ENCODE measurements at regions not wholly inside any gene's neighbourhood (a gene's known extent, or its start where the extent isn't known, plus 50 kb on each side); places are given as distances from the start of the nearest gene placed in this dataset.

DNA sequence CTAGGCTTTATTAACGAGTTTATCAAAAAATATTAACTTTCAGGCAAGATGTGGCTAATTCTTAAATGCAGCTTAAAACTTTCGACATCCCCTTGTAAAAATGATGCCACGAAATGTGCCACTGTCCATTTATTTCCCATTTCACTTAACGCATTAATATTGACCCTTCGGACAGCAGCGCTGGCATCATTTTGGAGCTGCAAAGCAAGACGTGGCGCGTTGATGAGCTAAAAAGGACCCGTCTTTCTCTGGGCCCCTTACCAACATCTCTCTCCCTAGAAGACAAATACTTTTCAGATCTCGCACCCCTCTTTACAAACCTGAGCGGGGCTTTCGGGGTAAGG, 367.9 kb downstream of the MTX2 start:
- no peaks in the 10 kb centered on the region for H3K4me1 ChIP-seq (ENCODE audit: control insufficient read depth in 1 of 2, insufficient read depth in 2 of 2, low read length in 2 of 2)
- no peak overlapping the region for H3K9ac ChIP-seq (ENCODE audit: low read depth in 1 of 2, low read length in 2 of 2)
- H3K27ac ChIP-seq (ENCODE audit: low read depth, low read length), result no peak overlapping the region
- no peaks in the 10 kb centered on the region for H3K9me3 ChIP-seq (ENCODE audit: control insufficient read depth in 1 of 2, low read length in 2 of 2)
- peaks cover 32 to 59% of the 10 kb centered on the region in 2 donors for H3K27me3 ChIP-seq (ENCODE audit: control insufficient read depth in 1 of 2, insufficient read depth in 2 of 2, low read length in 2 of 2)
- no peaks in the 10 kb centered on the region for H3K36me3 ChIP-seq (ENCODE audit: control insufficient read depth in 1 of 2, insufficient read depth in 2 of 2, low read length in 2 of 2)
- H3K4me3 ChIP-seq (ENCODE audit: low read depth in 1 of 2, low read length in 2 of 2), result peak overlapping the region in 1 of 2 donors; percentile 65

DNA sequence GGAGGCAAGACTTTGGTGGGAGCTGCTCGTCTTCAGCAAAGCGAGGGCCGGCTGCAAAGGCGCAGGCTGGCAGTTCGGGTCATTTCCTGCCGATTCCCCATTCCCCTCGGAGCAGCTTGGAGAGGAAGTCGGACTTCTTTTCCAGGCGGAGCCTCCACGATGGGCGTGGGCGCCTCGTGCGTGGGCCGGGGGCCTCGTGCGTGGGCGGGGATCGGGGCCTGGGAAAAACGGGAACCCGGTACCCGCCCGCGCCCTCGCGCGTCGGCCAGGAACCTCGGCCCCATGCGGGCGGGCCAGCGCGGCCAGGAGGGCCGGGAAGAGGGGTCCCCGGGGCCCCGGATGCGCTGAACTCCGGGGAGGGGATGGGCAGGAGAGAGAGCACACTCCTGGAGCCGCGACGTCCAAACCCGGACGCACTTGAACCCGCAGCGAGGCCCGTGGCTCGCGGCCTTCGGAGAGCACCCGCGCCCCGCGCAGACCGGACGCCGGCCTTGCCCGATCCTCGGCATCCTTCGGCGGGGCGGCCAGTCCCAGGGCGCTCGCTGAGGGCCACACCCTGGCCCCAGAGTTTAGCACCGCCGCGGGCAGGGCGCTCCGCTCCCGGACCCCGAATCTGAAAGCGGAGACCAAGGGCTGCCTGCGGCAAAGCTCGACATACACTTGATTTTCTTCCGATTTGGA, 368.4 kb downstream of the MTX2 start:
- Histone ChIP-seq H3K9ac (ENCODE audit: low read depth in 1 of 2, low read length in 2 of 2) (no peak overlapping the region), H3K27me3 (ENCODE audit: control insufficient read depth in 1 of 2, insufficient read depth in 2 of 2, low read length in 2 of 2) (peaks cover 30 to 59% of the 10 kb centered on the region in 2 donors), H3K4me1 (ENCODE audit: control insufficient read depth in 1 of 2, insufficient read depth in 2 of 2, low read length in 2 of 2) (no peaks in the 10 kb centered on the region), H3K4me3 (ENCODE audit: low read depth in 1 of 2, low read length in 2 of 2) (peak overlapping the region; percentile 58 to 65), H3K9me3 (ENCODE audit: control insufficient read depth in 1 of 2, low read length in 2 of 2) (no peaks in the 10 kb centered on the region), H3K36me3 (ENCODE audit: control insufficient read depth in 1 of 2, insufficient read depth in 2 of 2, low read length in 2 of 2) (no peaks in the 10 kb centered on the region), H3K27ac (ENCODE audit: low read depth, low read length) (peak overlapping the region; percentile 35)

DNA sequence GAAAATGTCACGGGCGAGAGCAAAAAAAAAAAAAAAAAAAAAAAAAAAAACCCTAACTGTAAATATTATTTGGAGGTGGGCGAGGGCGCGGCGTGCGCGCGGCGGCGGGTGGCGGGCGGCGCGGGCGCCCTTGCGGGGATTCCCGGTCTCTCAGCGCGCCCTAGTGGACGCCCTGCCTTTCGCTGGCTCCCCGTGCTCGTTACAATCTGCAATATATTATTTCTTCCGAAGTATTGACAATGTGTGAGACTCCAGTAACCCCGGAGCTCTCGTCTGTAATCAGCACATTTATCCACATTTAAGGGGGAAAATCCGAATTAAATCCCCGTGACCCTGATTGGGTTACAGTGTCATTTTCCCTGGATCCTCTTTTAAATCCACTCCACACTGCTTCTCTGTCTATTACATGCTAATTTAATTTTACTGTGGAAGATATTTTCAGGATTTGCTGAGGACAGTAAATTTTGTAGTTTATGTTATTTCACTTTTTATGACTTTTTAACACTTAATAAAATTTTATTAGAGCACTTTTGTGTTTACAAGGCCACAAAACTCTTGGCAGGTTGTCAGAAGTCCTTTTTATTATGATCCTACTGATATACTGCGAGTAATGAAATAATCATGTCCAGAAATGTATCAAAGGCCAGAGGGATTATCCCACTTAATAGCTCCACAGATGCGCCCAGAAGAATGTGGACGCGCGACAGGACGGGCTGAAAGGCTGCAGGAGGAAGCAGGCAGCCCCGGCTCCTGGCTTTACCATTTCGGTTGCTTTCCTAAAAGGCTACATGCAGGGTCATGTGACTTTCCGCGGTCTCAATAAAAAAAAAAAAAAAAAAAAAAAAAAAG, 369.1 kb downstream of the MTX2 start:
- H3K4me1 ChIP-seq (ENCODE audit: control insufficient read depth in 1 of 2, insufficient read depth in 2 of 2, low read length in 2 of 2), result no peaks in the 10 kb centered on the region
- no peaks in the 10 kb centered on the region for H3K9me3 ChIP-seq (ENCODE audit: control insufficient read depth in 1 of 2, low read length in 2 of 2)
- H3K9ac ChIP-seq (ENCODE audit: low read depth in 1 of 2, low read length in 2 of 2), result no peak overlapping the region
- no peaks in the 10 kb centered on the region for H3K36me3 ChIP-seq (ENCODE audit: control insufficient read depth in 1 of 2, insufficient read depth in 2 of 2, low read length in 2 of 2)
- H3K27me3 ChIP-seq (ENCODE audit: control insufficient read depth in 1 of 2, insufficient read depth in 2 of 2, low read length in 2 of 2), result peaks cover 32 to 63% of the 10 kb centered on the region in 2 donors
- H3K4me3 ChIP-seq (ENCODE audit: low read depth in 1 of 2, low read length in 2 of 2), result peak overlapping the region; percentile 58 to 65
- H3K27ac ChIP-seq (ENCODE audit: low read depth, low read length), result no peak overlapping the region

DNA sequence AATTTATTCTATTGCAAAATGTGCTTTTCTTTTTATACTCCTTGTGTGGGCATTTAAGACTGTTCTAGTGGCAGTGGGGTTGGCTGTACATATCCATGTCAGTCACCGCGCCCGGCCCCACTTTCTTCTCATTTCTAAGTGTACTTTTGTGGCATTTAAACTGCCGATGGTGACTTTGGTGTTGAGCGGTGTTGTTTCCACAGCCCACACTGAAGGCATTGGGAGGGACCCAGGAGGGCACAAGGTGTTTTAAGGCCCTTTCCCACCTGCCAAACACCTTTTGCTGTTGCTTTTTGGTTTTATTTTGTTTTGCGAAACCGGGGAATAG, 369.7 kb downstream of the MTX2 start:
- Histone ChIP-seq H3K9me3 (ENCODE audit: control insufficient read depth in 1 of 2, low read length in 2 of 2) (no peaks in the 10 kb centered on the region), H3K27ac (ENCODE audit: low read depth, low read length) (no peak overlapping the region), H3K36me3 (ENCODE audit: control insufficient read depth in 1 of 2, insufficient read depth in 2 of 2, low read length in 2 of 2) (no peaks in the 10 kb centered on the region), H3K9ac (ENCODE audit: low read depth in 1 of 2, low read length in 2 of 2) (no peak overlapping the region), H3K4me1 (ENCODE audit: control insufficient read depth in 1 of 2, insufficient read depth in 2 of 2, low read length in 2 of 2) (no peaks in the 10 kb centered on the region), H3K4me3 (ENCODE audit: low read depth in 1 of 2, low read length in 2 of 2) (no peak overlapping the region), H3K27me3 (ENCODE audit: control insufficient read depth in 1 of 2, insufficient read depth in 2 of 2, low read length in 2 of 2) (peaks cover 33 to 67% of the 10 kb centered on the region in 2 donors)

DNA sequence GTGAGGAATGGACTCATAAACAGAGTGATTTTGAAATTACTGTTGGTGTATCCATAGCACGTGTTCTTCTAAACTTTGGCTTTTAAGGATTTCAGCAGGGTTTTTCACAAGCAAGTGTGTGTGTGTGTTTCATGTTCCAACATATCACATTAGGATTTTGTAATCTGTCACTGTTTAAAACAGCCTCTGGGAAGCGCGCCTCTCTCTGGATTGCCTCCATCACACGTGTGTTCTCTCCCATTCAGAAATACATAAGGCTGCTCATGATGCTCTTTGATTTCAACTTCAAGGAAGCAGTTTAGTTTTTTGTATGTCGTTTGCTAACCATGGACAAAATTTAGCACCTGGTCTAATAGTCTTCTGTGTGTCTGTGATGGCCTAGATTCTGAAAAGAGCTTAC, 370.4 kb downstream of the MTX2 start:
- H3K27me3 ChIP-seq (ENCODE audit: control insufficient read depth in 1 of 2, insufficient read depth in 2 of 2, low read length in 2 of 2), result peaks cover 38 to 62% of the 10 kb centered on the region in 2 donors

DNA sequence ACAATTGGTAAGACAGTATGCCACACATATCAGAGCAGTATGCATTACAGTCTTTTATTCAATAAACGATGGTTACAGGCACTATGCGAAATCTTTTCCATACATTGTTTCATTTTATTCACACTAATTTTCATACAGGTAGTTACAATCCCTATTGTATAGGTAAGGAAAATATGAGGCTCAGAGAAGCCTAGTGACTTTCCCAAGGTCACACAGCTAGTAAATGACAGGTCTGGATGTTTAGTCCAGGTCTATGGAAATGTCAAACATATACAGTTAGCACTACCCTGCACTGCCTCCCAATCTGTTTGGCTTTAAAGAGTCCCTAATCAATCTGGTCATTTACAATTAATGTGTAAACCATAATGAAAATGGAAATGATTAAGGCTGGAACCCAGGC, 372.2 kb downstream of the MTX2 start:
- Histone ChIP-seq H3K36me3 (ENCODE audit: control insufficient read depth in 1 of 2, insufficient read depth in 2 of 2, low read length in 2 of 2) (no peaks in the 10 kb centered on the region), H3K27ac (ENCODE audit: low read depth, low read length) (no peak overlapping the region), H3K4me1 (ENCODE audit: control insufficient read depth in 1 of 2, insufficient read depth in 2 of 2, low read length in 2 of 2) (no peaks in the 10 kb centered on the region), H3K27me3 (ENCODE audit: control insufficient read depth in 1 of 2, insufficient read depth in 2 of 2, low read length in 2 of 2) (peaks cover 38 to 75% of the 10 kb centered on the region in 2 donors), H3K9me3 (ENCODE audit: control insufficient read depth in 1 of 2, low read length in 2 of 2) (no peaks in the 10 kb centered on the region), H3K4me3 (ENCODE audit: low read depth in 1 of 2, low read length in 2 of 2) (no peak overlapping the region), H3K9ac (ENCODE audit: low read depth in 1 of 2, low read length in 2 of 2) (no peak overlapping the region)

More for the DNA sequence above, 370.4 kb downstream of the MTX2 start:
- H3K36me3 ChIP-seq (ENCODE audit: control insufficient read depth in 1 of 2, insufficient read depth in 2 of 2, low read length in 2 of 2), result no peaks in the 10 kb centered on the region
- H3K9me3 ChIP-seq (ENCODE audit: control insufficient read depth in 1 of 2, low read length in 2 of 2), result no peaks in the 10 kb centered on the region
- no peak overlapping the region for H3K4me3 ChIP-seq (ENCODE audit: low read depth in 1 of 2, low read length in 2 of 2)
- H3K27ac ChIP-seq (ENCODE audit: low read depth, low read length), result no peak overlapping the region
- no peak overlapping the region for H3K9ac ChIP-seq (ENCODE audit: low read depth in 1 of 2, low read length in 2 of 2)
- H3K4me1 ChIP-seq (ENCODE audit: control insufficient read depth in 1 of 2, insufficient read depth in 2 of 2, low read length in 2 of 2), result no peaks in the 10 kb centered on the region

DNA sequence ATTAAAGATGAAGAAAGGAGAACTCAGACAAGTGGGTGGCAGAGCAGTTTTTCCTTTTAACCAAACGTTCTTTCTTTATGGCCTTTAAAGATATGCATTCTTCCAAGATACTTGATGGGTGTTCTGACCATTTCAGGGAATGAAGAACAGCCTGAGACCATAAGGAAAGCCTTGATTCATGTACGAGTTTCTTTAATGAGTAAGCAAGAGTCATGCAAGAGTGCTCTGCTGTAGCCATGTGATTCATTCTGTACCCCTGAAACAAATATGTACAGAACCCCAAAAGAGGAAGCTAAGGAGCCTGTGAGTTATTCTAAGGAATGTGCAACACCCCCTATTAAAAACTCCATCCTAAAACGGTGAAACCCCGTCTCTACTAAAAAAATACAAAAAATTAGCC, 372.8 kb downstream of the MTX2 start:
- H3K9me3 ChIP-seq (ENCODE audit: control insufficient read depth in 1 of 2, low read length in 2 of 2), result no peaks in the 10 kb centered on the region
- H3K27me3 ChIP-seq (ENCODE audit: control insufficient read depth in 1 of 2, insufficient read depth in 2 of 2, low read length in 2 of 2), result peaks cover 33 to 72% of the 10 kb centered on the region in 2 donors
- H3K4me1 ChIP-seq (ENCODE audit: control insufficient read depth in 1 of 2, insufficient read depth in 2 of 2, low read length in 2 of 2), result no peaks in the 10 kb centered on the region
- no peak overlapping the region for H3K9ac ChIP-seq (ENCODE audit: low read depth in 1 of 2, low read length in 2 of 2)
- no peak overlapping the region for H3K27ac ChIP-seq (ENCODE audit: low read depth, low read length)
- no peaks in the 10 kb centered on the region for H3K36me3 ChIP-seq (ENCODE audit: control insufficient read depth in 1 of 2, insufficient read depth in 2 of 2, low read length in 2 of 2)
- H3K4me3 ChIP-seq (ENCODE audit: low read depth in 1 of 2, low read length in 2 of 2), result no peak overlapping the region

DNA sequence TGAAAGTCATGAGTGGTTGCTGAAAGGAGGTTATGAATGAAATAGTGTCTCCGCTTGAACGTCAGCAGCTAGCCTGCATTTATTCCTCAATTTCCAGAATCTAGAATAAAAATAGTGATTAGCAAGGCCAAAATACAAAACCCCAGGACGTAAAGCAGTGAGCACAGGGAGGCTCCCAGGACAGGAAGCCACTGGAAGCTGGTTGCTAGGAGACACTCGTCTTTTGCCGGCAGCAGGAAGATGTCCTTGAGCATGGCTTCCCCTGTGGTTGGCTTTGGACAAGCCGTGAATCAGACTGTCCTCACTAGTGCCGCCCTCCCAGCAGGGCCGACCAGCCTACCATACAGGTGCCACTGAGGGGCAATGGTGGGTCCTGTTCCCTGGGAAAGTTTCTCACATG, 374.4 kb downstream of the MTX2 start:
- Histone ChIP-seq H3K36me3 (ENCODE audit: control insufficient read depth in 1 of 2, insufficient read depth in 2 of 2, low read length in 2 of 2) (no peaks in the 10 kb centered on the region), H3K4me3 (ENCODE audit: low read depth in 1 of 2, low read length in 2 of 2) (no peak overlapping the region), H3K9me3 (ENCODE audit: control insufficient read depth in 1 of 2, low read length in 2 of 2) (no peaks in the 10 kb centered on the region), H3K27ac (ENCODE audit: low read depth, low read length) (no peak overlapping the region), H3K4me1 (ENCODE audit: control insufficient read depth in 1 of 2, insufficient read depth in 2 of 2, low read length in 2 of 2) (no peaks in the 10 kb centered on the region), H3K9ac (ENCODE audit: low read depth in 1 of 2, low read length in 2 of 2) (no peak overlapping the region), H3K27me3 (ENCODE audit: control insufficient read depth in 1 of 2, insufficient read depth in 2 of 2, low read length in 2 of 2) (peaks cover 29 to 63% of the 10 kb centered on the region in 2 donors)

DNA sequence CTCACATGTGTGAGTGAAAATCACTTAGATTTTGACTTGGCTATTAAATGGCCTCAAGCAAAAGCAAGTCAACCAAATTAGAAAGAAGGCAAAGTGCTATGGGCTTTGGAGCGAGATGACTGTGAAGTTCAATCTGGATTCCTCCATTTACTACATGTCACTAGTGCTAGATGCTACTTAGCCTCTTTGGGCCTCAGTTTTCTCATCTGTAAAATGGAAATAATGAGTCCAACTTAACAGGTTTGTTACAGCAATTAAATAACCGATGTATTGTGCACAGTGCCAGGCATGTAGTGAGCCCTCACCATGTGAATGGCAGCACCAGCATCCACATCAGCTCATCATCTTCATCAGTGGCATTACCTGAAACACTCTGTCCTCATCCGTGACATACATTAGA, 376.3 kb downstream of the MTX2 start:
- no peak overlapping the region for H3K27ac ChIP-seq (ENCODE audit: low read depth, low read length)
- H3K4me1 ChIP-seq (ENCODE audit: control insufficient read depth in 1 of 2, insufficient read depth in 2 of 2, low read length in 2 of 2), result no peaks in the 10 kb centered on the region
- peaks cover 32 to 57% of the 10 kb centered on the region in 2 donors for H3K27me3 ChIP-seq (ENCODE audit: control insufficient read depth in 1 of 2, insufficient read depth in 2 of 2, low read length in 2 of 2)
- no peak overlapping the region for H3K4me3 ChIP-seq (ENCODE audit: low read depth in 1 of 2, low read length in 2 of 2)
- no peaks in the 10 kb centered on the region for H3K9me3 ChIP-seq (ENCODE audit: control insufficient read depth in 1 of 2, low read length in 2 of 2)
- no peak overlapping the region for H3K9ac ChIP-seq (ENCODE audit: low read depth in 1 of 2, low read length in 2 of 2)
- H3K36me3 ChIP-seq (ENCODE audit: control insufficient read depth in 1 of 2, insufficient read depth in 2 of 2, low read length in 2 of 2), result no peaks in the 10 kb centered on the region

DNA sequence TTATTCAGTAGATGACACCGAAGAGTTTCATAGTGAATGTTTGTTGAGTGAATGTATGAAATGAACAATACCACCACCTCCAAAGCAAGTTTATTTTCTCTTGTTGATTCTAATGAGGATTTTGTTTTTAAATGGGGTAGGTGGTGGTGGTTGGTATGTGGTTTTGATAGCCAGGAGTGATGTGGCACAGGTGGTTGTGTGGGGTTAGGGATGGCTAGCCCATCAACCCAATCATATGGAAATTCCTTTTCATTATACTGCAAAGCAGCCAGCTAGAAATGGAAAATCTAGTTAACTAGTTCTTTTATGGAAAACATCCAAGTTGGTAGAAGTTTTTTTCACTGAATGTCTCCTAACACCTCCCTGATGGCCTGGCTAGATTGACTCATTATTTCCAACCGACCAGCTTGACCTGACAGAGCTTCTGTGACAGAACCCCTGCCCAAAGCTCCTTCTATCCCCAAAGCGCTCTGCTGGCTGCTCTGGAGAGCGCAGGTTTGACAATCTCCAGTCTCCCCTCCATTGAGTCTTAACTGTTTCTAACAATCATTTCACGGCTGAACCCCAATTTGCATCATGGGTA, 376.9 kb downstream of the MTX2 start:
- H3K9me3 ChIP-seq (ENCODE audit: control insufficient read depth in 1 of 2, low read length in 2 of 2), result no peaks in the 10 kb centered on the region
- H3K27me3 ChIP-seq (ENCODE audit: control insufficient read depth in 1 of 2, insufficient read depth in 2 of 2, low read length in 2 of 2), result peaks cover 35 to 58% of the 10 kb centered on the region in 2 donors

More for the DNA sequence above, 376.9 kb downstream of the MTX2 start:
- no peak overlapping the region for H3K4me3 ChIP-seq (ENCODE audit: low read depth in 1 of 2, low read length in 2 of 2)
- H3K9ac ChIP-seq (ENCODE audit: low read depth in 1 of 2, low read length in 2 of 2), result no peak overlapping the region
- no peak overlapping the region for H3K27ac ChIP-seq (ENCODE audit: low read depth, low read length)
- H3K36me3 ChIP-seq (ENCODE audit: control insufficient read depth in 1 of 2, insufficient read depth in 2 of 2, low read length in 2 of 2), result no peaks in the 10 kb centered on the region
- no peaks in the 10 kb centered on the region for H3K4me1 ChIP-seq (ENCODE audit: control insufficient read depth in 1 of 2, insufficient read depth in 2 of 2, low read length in 2 of 2)

Data from duodenal mucosa (tissue), 2 donors.